H9 (cell line): ENCODE measurements at regions not wholly inside any gene's neighbourhood (a gene's known extent, or its start where the extent isn't known, plus 50 kb on each side); places are given as distances from the start of the nearest gene placed in this dataset.

Experiments used
- DNase-seq: peaks from one replicate; pipeline ENCODE4 v3.0.0-alpha.2; 2017
- H2AFZ ChIP-seq: one replicate; pipeline ENCODE4 v1.6.1; 2013; ENCODE audit warnings: mild to moderate bottlenecking, low read length, control low read depth, moderate library complexity
- H2AK5ac ChIP-seq: 2 replicates; pipeline ENCODE4 v1.6.1; 2013; ENCODE audit warnings: low read length, control low read depth, mixed read lengths; ENCODE audit not compliant: insufficient read length
- H2BK120ac ChIP-seq: one replicate; pipeline ENCODE4 v1.6.1; 2013; ENCODE audit warnings: low read depth, mild to moderate bottlenecking, low read length, control low read depth, inconsistent platforms; ENCODE audit not compliant: poor library complexity, severe bottlenecking
- H2BK12ac ChIP-seq: 2 replicates; pipeline ENCODE4 v1.6.1; 2013; ENCODE audit warnings: low read length, control low read depth, mixed read lengths, low read depth; ENCODE audit not compliant: insufficient read length
- H2BK15ac ChIP-seq: 2 replicates; pipeline ENCODE4 v1.6.1; 2013; ENCODE audit warnings: low read depth, low read length, control low read depth
- H2BK20ac ChIP-seq: one replicate; pipeline ENCODE4 v1.6.1; 2013; ENCODE audit warnings: low read depth, mild to moderate bottlenecking, low read length, control low read depth, inconsistent platforms; ENCODE audit not compliant: poor library complexity, severe bottlenecking
- H2BK5ac ChIP-seq: 2 replicates; pipeline ENCODE4 v1.6.1; 2013; ENCODE audit warnings: low read length, control low read depth, mixed read lengths; ENCODE audit not compliant: insufficient read length
- H3K14ac ChIP-seq: 2 replicates; pipeline ENCODE4 v1.6.1; 2013; ENCODE audit warnings: low read length, control low read depth; ENCODE audit not compliant: insufficient read depth
- H3K18ac ChIP-seq: 2 replicates; pipeline ENCODE4 v1.6.1; 2013; ENCODE audit warnings: low read depth, mild to moderate bottlenecking, mixed read lengths, low read length, control low read depth; ENCODE audit not compliant: insufficient read length
- H3K23ac ChIP-seq: 2 replicates; pipeline ENCODE4 v1.6.1; 2013; ENCODE audit warnings: low read length, control low read depth, mixed read lengths, low read depth; ENCODE audit not compliant: insufficient read length
- H3K23me2 ChIP-seq: 2 replicates; pipeline ENCODE4 v1.6.1; 2013; ENCODE audit warnings: low read depth, mild to moderate bottlenecking, mixed read lengths, low read length, control low read depth; ENCODE audit not compliant: insufficient read length, poor library complexity, severe bottlenecking
- H3K27ac ChIP-seq: 2 replicates; pipeline ENCODE4 v1.5.1; 2013; ENCODE audit warnings: low read length, control low read depth, mixed read lengths, low read depth; ENCODE audit not compliant: insufficient read length
- H3K27me3 ChIP-seq: 2 replicates; pipeline ENCODE4 v1.6.1; 2013; ENCODE audit warnings: low read length, control low read depth, inconsistent platforms; ENCODE audit not compliant: insufficient read depth
- H3K4ac ChIP-seq: 2 replicates; pipeline ENCODE4 v1.6.1; 2013; ENCODE audit warnings: low read depth, mild to moderate bottlenecking, control low read depth, inconsistent platforms, low read length, moderate library complexity
- H3K4me1 ChIP-seq: 2 replicates; pipeline ENCODE4 v1.6.1; 2013; ENCODE audit warnings: low read length, control low read depth, inconsistent platforms; ENCODE audit not compliant: insufficient read depth
- H3K4me2 ChIP-seq: 2 replicates; pipeline ENCODE4 v1.6.1; 2013; ENCODE audit warnings: low read length, control low read depth, mixed read lengths; ENCODE audit not compliant: insufficient read length, insufficient read depth
- H3K56ac ChIP-seq: 2 replicates; pipeline ENCODE4 v1.6.1; 2013; ENCODE audit warnings: low read depth, mild to moderate bottlenecking, mixed read lengths, low read length, control low read depth; ENCODE audit not compliant: insufficient read length
- H3K79me1 ChIP-seq: 2 replicates; pipeline ENCODE4 v1.6.1; 2013; ENCODE audit warnings: low read depth, mild to moderate bottlenecking, moderate library complexity, low read length, control low read depth, inconsistent platforms; ENCODE audit not compliant: insufficient read depth, poor library complexity, severe bottlenecking
- H3K79me2 ChIP-seq: 2 replicates; pipeline ENCODE4 v1.6.1; 2013; ENCODE audit warnings: low read length, control low read depth, inconsistent platforms; ENCODE audit not compliant: insufficient read depth
- H3K9ac ChIP-seq: 2 replicates; pipeline ENCODE4 v1.6.1; 2013; ENCODE audit warnings: low read length, control low read depth, mixed read lengths; ENCODE audit not compliant: insufficient read length; ENCODE audit errors: extremely low read depth
- H3K9me3 ChIP-seq: one replicate; pipeline ENCODE4 v1.6.1; 2013; ENCODE audit warnings: low read depth, low read length, inconsistent platforms; ENCODE audit not compliant: control insufficient read depth
- H3T11ph ChIP-seq: one replicate; pipeline ENCODE4 v1.6.1; 2013; ENCODE audit warnings: mild to moderate bottlenecking, low read length, control low read depth, inconsistent platforms
- H4K20me1 ChIP-seq: one replicate; pipeline ENCODE4 v1.6.1; 2013; ENCODE audit not compliant: control insufficient read depth, insufficient read length, insufficient read depth
- H4K5ac ChIP-seq: 2 replicates; pipeline ENCODE4 v1.6.1; 2013; ENCODE audit warnings: low read depth, mild to moderate bottlenecking, mixed read lengths, low read length, control low read depth; ENCODE audit not compliant: insufficient read length
- H4K8ac ChIP-seq: replicated peaks from 2 replicates; pipeline ENCODE4 v1.6.1; 2013; ENCODE audit warnings: low read length, control low read depth, mixed read lengths, low read depth; ENCODE audit not compliant: insufficient read length
- H4K91ac ChIP-seq: 2 replicates; pipeline ENCODE4 v1.6.1; 2013; ENCODE audit warnings: low read depth, mild to moderate bottlenecking, moderate library complexity, mixed read lengths, low read length, control low read depth; ENCODE audit not compliant: insufficient read length
- H3K27ac Mint-ChIP-seq, 3 experiments: 2 replicates in 2 of 3; 3 replicates in 1 of 3; pipeline ENCODE4 v1.8.0; 2020 to 2021; ENCODE audit warnings: mixed read lengths in 3 of 3, mild to moderate bottlenecking in 1 of 3, moderate library complexity in 1 of 3
- H3K27me3 Mint-ChIP-seq: 2 replicates; pipeline ENCODE4 v1.8.0; 2021; ENCODE audit warnings: low read depth, mild to moderate bottlenecking, moderate library complexity, mixed read lengths
- H3K36me3 Mint-ChIP-seq, 3 experiments: 2 replicates in 2 of 3; 3 replicates in 1 of 3; pipeline ENCODE4 v1.8.0; 2020 to 2021; ENCODE audit warnings: low read depth in 3 of 3, mixed read lengths in 3 of 3; ENCODE audit not compliant: insufficient read depth in 1 of 3
- H3K4me1 Mint-ChIP-seq, 2 experiments: 2 replicates each; pipeline ENCODE4 v1.8.0; 2020; ENCODE audit warnings: mixed read lengths in 2 of 2
- H3K4me3 Mint-ChIP-seq, 2 experiments: 2 replicates in 1 of 2; 3 replicates in 1 of 2; pipeline ENCODE4 v1.8.0; 2020 to 2021; ENCODE audit warnings: mild to moderate bottlenecking in 2 of 2, mixed read lengths in 2 of 2, moderate library complexity in 1 of 2
- H3K9me3 Mint-ChIP-seq, 2 experiments: 2 replicates in 1 of 2; 3 replicates in 1 of 2; pipeline ENCODE4 v1.8.0; 2020; ENCODE audit warnings: mild to moderate bottlenecking in 2 of 2, mixed read lengths in 2 of 2, moderate library complexity in 1 of 2
- CTCF ChIP-seq: fragments of 200-600 bp; sonication (generic); conservative IDR thresholded peaks from 3 replicates; pipeline ENCODE4 v1.8.0; 2021; ENCODE audit warnings: antibody characterized with exemption, mild to moderate bottlenecking
- WGBS: extraction: QIAGEN DNeasy Blood & Tissue Kit; methylation state at CpG from one replicate; pipeline ENCODE4 v1.1.7; 2013; ENCODE audit warnings: missing lambda C conversion rate, low lambda C conversion rate, mixed read lengths; ENCODE audit not compliant: insufficient read length; ENCODE audit errors: extremely low coverage; 5-methylcytosine and 5-hydroxymethylcytosine counted together

- no peak overlapping the region for H3K23ac ChIP-seq
- H3T11ph ChIP-seq = no peak overlapping the region
- Mint-ChIP-seq H3K36me3 (no peaks in the 10 kb centered on the region), H3K4me3 (no peak overlapping the region), H3K27ac (no peak overlapping the region), H3K4me1 (no peaks in the 10 kb centered on the region), H3K9me3 (no peaks in the 10 kb centered on the region), H3K27me3 (no peaks in the 10 kb centered on the region)
- no peaks in the 10 kb centered on the region for H3K4me1 ChIP-seq
- no peak overlapping the region for H3K56ac ChIP-seq
- H3K27ac ChIP-seq = no peak overlapping the region
- no peak for DNase-seq
- H3K4me2 ChIP-seq = no peak overlapping the region
- no peak overlapping the region for H2BK20ac ChIP-seq
- H3K27me3 ChIP-seq = no peaks in the 10 kb centered on the region
- H4K8ac ChIP-seq = no peak overlapping the region
- H2AK5ac ChIP-seq = no peak overlapping the region
- no peak overlapping the region for H3K18ac ChIP-seq
- H3K9me3 ChIP-seq = no peaks in the 10 kb centered on the region
- H3K14ac ChIP-seq = no peak overlapping the region
- no peak overlapping the region for H4K5ac ChIP-seq
- H2BK5ac ChIP-seq = no peak overlapping the region
- H2BK120ac ChIP-seq = no peak overlapping the region
- H4K20me1 ChIP-seq = no peaks in the 10 kb centered on the region
- H3K9ac ChIP-seq = no peak overlapping the region
- no CpG with 5 or more reads among the region's 1 CpG for WGBS
- no peak overlapping the region for H4K91ac ChIP-seq
- no peaks in the 10 kb centered on the region for H3K23me2 ChIP-seq
- H3K4ac ChIP-seq = no peak overlapping the region
- no peaks in the 10 kb centered on the region for H3K79me1 ChIP-seq
- H3K79me2 ChIP-seq = no peaks in the 10 kb centered on the region
- no peak for TF ChIP-seq CTCF
- H2BK15ac ChIP-seq = no peak overlapping the region
- no peak overlapping the region for H2AFZ ChIP-seq
- H2BK12ac ChIP-seq = no peak overlapping the region
Measured at GRCh38 chr5:87129046-87129445, 138.6 kb upstream of the RASA1 start.
